Esophagus squamous epithelium (tissue), 5 donors: ENCODE measurements at regions not wholly inside any gene's neighbourhood (a gene's known extent, or its start where the extent isn't known, plus 50 kb on each side); places are given as distances from the start of the nearest gene placed in this dataset.

ENCODE experiments used
- DNase-seq: peaks from one replicate; lab custom pipeline; 2025; lab: John Stamatoyannopoulos, UW
- H3K27ac ChIP-seq, 4 donors: fragments of 200-600 bp; sonication (generic); one replicate each; pipeline ENCODE4 v1.5.1; 2016 to 2019; ENCODE audit warnings: mild to moderate bottlenecking in 1 of 4
- H3K27me3 ChIP-seq, 4 donors: fragments of 200-600 bp; sonication (generic); 1 replicate in 3 of 4; 2 replicates in 1 of 4; pipeline versions ENCODE4 v1.5.1 to v1.6.0; 2017 to 2021; ENCODE audit warnings: antibody characterized with exemption in 1 of 4
- H3K36me3 ChIP-seq, 3 donors: fragments of 200-600 bp; sonication (generic); one replicate each; pipeline ENCODE4 v1.5.1; 2016 to 2019
- H3K4me1 ChIP-seq, 3 donors: fragments of 200-600 bp; sonication (generic); one replicate each; pipeline ENCODE4 v1.5.1; 2017 to 2019
- H3K4me3 ChIP-seq, 4 donors: fragments of 200-600 bp; sonication (generic); 1 replicate in 3 of 4; 2 replicates in 1 of 4; pipeline ENCODE4 v1.5.1; 2016 to 2019; ENCODE audit warnings: mild to moderate bottlenecking in 2 of 4, moderate library complexity in 1 of 4
- H3K9me3 ChIP-seq, 3 donors: fragments of 200-600 bp; sonication (generic); one replicate each; pipeline ENCODE4 v1.5.1; 2016 to 2019
- POLR2A ChIP-seq, 4 donors: fragments of 450-650 bp; IDR thresholded peaks; one replicate each; pipeline ENCODE4 v1.6.1; 2017; ENCODE audit warnings: antibody characterized with exemption in 4 of 4, mild to moderate bottlenecking in 4 of 4, moderate library complexity in 3 of 4
- WGBS, 2 donors: methylation state at CpG; one replicate each; pipeline ENCODE4 v1.1.5; 2018; 5-methylcytosine and 5-hydroxymethylcytosine counted together
- intact Hi-C: fragments of 100-400 bp; cut with DNase I; formaldehyde crosslinking; loops from one replicate; pipeline ENCODE4 v1.15.0; 2022
- TF ChIP-seq, protein P1 (sequence below), 6 experiments: fragments of 450-650 bp in 4 of 6; fragments of 200-600 bp in 2 of 6; sonication (generic) in 2 of 6; IDR thresholded peaks; one replicate each; pipeline ENCODE4 v1.5.1; 2016 to 2019; ENCODE audit warnings: antibody characterized with exemption in 6 of 6, mild to moderate bottlenecking in 4 of 6, moderate library complexity in 4 of 6
- donor health status: DM: yes; HTN: yes; CAD: no.

DNA sequence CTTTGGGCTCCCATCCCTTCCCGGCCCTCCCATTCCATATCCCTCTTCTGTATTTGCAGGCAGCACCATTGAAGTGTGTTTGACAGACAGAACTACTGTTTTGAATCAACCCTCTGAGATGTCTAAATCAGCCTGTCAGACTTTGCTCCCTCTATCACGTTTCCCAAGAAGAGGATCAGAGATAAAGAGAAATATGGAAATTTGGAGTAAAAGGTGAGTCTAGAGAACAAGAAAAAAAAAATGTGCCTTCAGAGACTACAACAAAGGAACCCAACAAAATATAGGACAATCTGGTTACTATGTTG lies 133.4 kb upstream of the NCK2 start:
- no peak for DNase-seq
- no peak for TF ChIP-seq POLR2A (IDR thresholded peaks at IDR 0.05)
- TF ChIP-seq, protein P1, sequence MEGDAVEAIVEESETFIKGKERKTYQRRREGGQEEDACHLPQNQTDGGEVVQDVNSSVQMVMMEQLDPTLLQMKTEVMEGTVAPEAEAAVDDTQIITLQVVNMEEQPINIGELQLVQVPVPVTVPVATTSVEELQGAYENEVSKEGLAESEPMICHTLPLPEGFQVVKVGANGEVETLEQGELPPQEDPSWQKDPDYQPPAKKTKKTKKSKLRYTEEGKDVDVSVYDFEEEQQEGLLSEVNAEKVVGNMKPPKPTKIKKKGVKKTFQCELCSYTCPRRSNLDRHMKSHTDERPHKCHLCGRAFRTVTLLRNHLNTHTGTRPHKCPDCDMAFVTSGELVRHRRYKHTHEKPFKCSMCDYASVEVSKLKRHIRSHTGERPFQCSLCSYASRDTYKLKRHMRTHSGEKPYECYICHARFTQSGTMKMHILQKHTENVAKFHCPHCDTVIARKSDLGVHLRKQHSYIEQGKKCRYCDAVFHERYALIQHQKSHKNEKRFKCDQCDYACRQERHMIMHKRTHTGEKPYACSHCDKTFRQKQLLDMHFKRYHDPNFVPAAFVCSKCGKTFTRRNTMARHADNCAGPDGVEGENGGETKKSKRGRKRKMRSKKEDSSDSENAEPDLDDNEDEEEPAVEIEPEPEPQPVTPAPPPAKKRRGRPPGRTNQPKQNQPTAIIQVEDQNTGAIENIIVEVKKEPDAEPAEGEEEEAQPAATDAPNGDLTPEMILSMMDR (IDR thresholded peaks at IDR 0.05), result no peak
- H3K4me1 ChIP-seq, result peaks cover 0 to 11% (median 2%) of the 10 kb centered on the region in 3 donors
- no peaks in the 10 kb centered on the region for H3K36me3 ChIP-seq
- no peak overlapping the region for H3K27ac ChIP-seq
- intact Hi-C loops, result no loop called here
- no peaks in the 10 kb centered on the region for H3K27me3 ChIP-seq
- no peaks in the 10 kb centered on the region for H3K9me3 ChIP-seq
- H3K4me3 ChIP-seq, result no peak overlapping the region
- 33 to 52% methylated on average over 1 to 2 of the region's 2 CpGs for WGBS, 2 donors

GRCh38 chr2:105610576-105611332 lies 134.0 kb upstream of the NCK2 start:
- no peaks in the 10 kb centered on the region for H3K36me3 ChIP-seq
- peaks cover 0 to 11% (median 2%) of the 10 kb centered on the region in 3 donors for H3K4me1 ChIP-seq
- intact Hi-C loops, result no loop called here
- DNase-seq, result no peak
- H3K4me3 ChIP-seq, result no peak overlapping the region
- H3K27ac ChIP-seq, result peak overlapping the region in 1 of 4 donors; percentile 4
- no peaks in the 10 kb centered on the region for H3K27me3 ChIP-seq
- no peaks in the 10 kb centered on the region for H3K9me3 ChIP-seq
- 71 to 74% methylated on average over 16 of the region's 16 CpGs for WGBS, 2 donors
- TF ChIP-seq, protein P1 (IDR thresholded peaks at IDR 0.05), result no peak
- no peak for TF ChIP-seq POLR2A (IDR thresholded peaks at IDR 0.05)

DNA sequence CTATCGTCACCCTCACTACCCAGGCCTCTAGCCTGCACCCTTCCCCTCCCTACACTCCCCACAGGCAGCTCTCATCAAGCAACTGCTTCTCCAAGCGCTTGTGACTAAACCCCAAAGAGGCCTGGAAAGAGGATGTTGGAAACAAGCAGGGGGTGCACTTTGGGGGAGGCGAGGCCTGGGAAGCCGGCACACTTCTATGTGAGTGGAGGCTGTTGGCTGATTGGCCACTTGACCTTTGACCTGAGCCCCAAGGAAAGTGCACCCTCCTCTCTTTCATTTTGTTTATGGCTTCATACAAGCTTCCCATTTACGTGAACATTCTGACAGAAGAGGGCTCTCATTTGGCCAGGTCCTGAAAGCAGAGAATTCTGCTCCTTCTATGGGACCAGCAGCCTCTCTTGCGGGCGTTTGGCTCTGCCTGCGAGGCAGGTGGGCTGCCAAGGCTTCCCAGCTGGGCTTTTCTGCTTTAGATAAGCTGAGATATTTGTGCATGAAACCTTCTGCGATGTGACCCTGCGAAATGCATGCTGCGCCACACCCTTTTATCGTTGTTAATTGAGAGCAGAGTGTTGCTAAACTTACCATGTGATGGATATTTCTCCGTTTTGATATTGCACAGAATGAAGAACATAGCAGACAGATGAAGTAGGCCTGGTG lies 134.8 kb upstream of the NCK2 start:
- WGBS, 2 donors, result 76 to 85% methylated on average over 12 of the region's 13 CpGs
- Histone ChIP-seq H3K4me1 (peaks cover 0 to 19% (median 3%) of the 10 kb centered on the region in 3 donors), H3K9me3 (no peaks in the 10 kb centered on the region), H3K36me3 (no peaks in the 10 kb centered on the region), H3K27ac (peak overlapping the region in 3 of 4 donors; percentile 27 to 49 (median 31)), H3K4me3 (no peak overlapping the region), H3K27me3 (no peaks in the 10 kb centered on the region)
- TF ChIP-seq, protein P1 (IDR thresholded peaks at IDR 0.05), result no peak
- TF ChIP-seq POLR2A (IDR thresholded peaks at IDR 0.05), result no peak
- DNase-seq, result no peak
- intact Hi-C loops, result no loop called here

- no peak for DNase-seq
- intact Hi-C loops, result no loop called here
- 67 to 79% methylated on average over 4 of the region's 4 CpGs for WGBS, 2 donors
- Histone ChIP-seq H3K9me3 (no peaks in the 10 kb centered on the region), H3K4me1 (peaks cover 0 to 27% (median 5%) of the 10 kb centered on the region in 3 donors), H3K36me3 (no peaks in the 10 kb centered on the region), H3K27me3 (no peaks in the 10 kb centered on the region), H3K4me3 (no peak overlapping the region), H3K27ac (no peak overlapping the region)
- TF ChIP-seq, protein P1 (IDR thresholded peaks at IDR 0.05), result no peak
- no peak for TF ChIP-seq POLR2A (IDR thresholded peaks at IDR 0.05)
Observed at GRCh38 chr2:105607920-105608504, 136.7 kb upstream of the NCK2 start.

DNA sequence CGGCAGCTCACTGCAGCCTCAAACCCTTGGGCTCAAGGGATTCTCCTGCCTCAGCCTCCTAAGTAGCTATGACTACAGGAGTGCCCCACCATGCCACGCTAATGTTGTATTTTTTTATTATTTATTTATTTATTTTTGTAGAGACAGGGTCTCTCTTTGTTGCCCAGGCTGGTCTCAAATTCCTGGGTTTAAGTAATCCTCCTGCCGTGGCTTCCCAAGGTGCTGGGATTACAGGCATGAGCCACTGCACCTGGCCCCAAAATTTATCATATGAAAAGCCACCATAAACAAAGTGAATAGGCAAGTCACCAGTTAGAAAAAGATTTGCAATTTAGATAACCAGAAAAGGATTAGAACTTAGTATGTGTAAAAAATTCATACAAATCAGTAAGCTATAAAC lies 138.6 kb upstream of the NCK2 start:
- peak overlapping the region in 3 of 4 donors; percentile 62 to 72 (median 68) for H3K27ac ChIP-seq
- H3K4me1 ChIP-seq, result peaks cover 0 to 27% (median 5%) of the 10 kb centered on the region in 3 donors
- H3K4me3 ChIP-seq, result no peak overlapping the region
- H3K9me3 ChIP-seq, result no peaks in the 10 kb centered on the region
- no peaks in the 10 kb centered on the region for H3K27me3 ChIP-seq
- DNase-seq, result no peak
- TF ChIP-seq, protein P1 (IDR thresholded peaks at IDR 0.05), result no peak
- no peak for TF ChIP-seq POLR2A (IDR thresholded peaks at IDR 0.05)
- 76 to 86% methylated on average over 2 to 3 of the region's 3 CpGs for WGBS, 2 donors
- intact Hi-C loops, result no loop called here
- no peaks in the 10 kb centered on the region for H3K36me3 ChIP-seq
